ENCODE measurements at regions not wholly inside any gene's neighbourhood (a gene's known extent, or its start where the extent isn't known, plus 50 kb on each side); places are given as distances from the start of the nearest gene placed in this dataset.

DNA sequence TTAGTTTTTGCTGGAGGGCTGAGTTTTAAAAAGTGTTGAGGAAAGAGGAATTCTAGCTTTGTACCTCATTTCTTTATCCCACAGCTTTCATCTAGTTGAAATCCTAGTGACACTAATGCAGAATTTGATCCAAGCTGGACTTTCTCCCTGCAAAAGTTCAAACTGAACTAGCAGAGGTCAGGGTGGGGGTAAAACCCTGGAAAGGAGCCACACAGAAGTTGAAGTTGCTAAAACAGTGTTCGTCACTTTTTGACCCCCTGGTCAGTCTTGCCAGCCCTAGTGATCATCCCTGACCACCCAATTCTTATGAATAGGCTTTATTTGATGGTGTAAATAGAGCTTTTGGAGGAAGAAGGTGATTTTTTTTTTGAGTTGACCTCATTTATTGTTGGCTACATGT lies 390.4 kb downstream of the TMEM38B start:
- no peak overlapping the region for H3K27ac Mint-ChIP-seq
- H2BK12ac ChIP-seq (ENCODE audit: insufficient read length, low read depth, low read length) = no peak overlapping the region
- H3K79me2 ChIP-seq (ENCODE audit: insufficient read depth, low read length) = no peaks in the 10 kb centered on the region
- H2AK5ac ChIP-seq (ENCODE audit: insufficient read length, low read length) = no peak overlapping the region
- no peaks in the 10 kb centered on the region for H3K27me3 Mint-ChIP-seq (ENCODE audit: low read depth)
- no CpG with 5 or more reads among the region's 1 CpG for WGBS (ENCODE audit: extremely low coverage, insufficient read length, low lambda C conversion rate)
- H3K4me3 Mint-ChIP-seq = no peak overlapping the region
- H3K23me2 ChIP-seq (ENCODE audit: insufficient read length, low read depth, low read length, poor library complexity, severe bottlenecking) = no peaks in the 10 kb centered on the region
- no peak overlapping the region for H3K56ac ChIP-seq (ENCODE audit: insufficient read length, low read depth, low read length)
- no peak overlapping the region for H3K4me2 ChIP-seq (ENCODE audit: insufficient read depth, insufficient read length, low read length)
- H3K79me1 ChIP-seq (ENCODE audit: insufficient read depth, low read depth, low read length, poor library complexity, severe bottlenecking) = no peaks in the 10 kb centered on the region
- no peaks in the 10 kb centered on the region for H4K20me1 ChIP-seq (ENCODE audit: control insufficient read depth, insufficient read depth, insufficient read length)
- H3K36me3 Mint-ChIP-seq (ENCODE audit: insufficient read depth in 1 of 3, low read depth in 3 of 3) = no peaks in the 10 kb centered on the region; a peak in 1 of 7 replicates
- H3K9me3 ChIP-seq (ENCODE audit: control insufficient read depth, low read depth, low read length) = no peaks in the 10 kb centered on the region
- H3K4me1 ChIP-seq (ENCODE audit: insufficient read depth, low read length) = no peaks in the 10 kb centered on the region
- DNase-seq = no peak
- H2BK5ac ChIP-seq (ENCODE audit: insufficient read length, low read length) = no peak overlapping the region
- H3K14ac ChIP-seq (ENCODE audit: insufficient read depth, low read length) = no peak overlapping the region
- H3K4ac ChIP-seq (ENCODE audit: low read depth, low read length) = no peak overlapping the region
- H3K18ac ChIP-seq (ENCODE audit: insufficient read length, low read depth, low read length) = no peak overlapping the region
- H2BK120ac ChIP-seq (ENCODE audit: low read depth, low read length, poor library complexity, severe bottlenecking) = no peak overlapping the region
- no peak overlapping the region for H3K27ac ChIP-seq (ENCODE audit: insufficient read length, low read depth, low read length)
- no peak overlapping the region for H2BK20ac ChIP-seq (ENCODE audit: low read depth, low read length, poor library complexity, severe bottlenecking)
- H3K4me1 Mint-ChIP-seq = no peaks in the 10 kb centered on the region
- H3T11ph ChIP-seq (ENCODE audit: low read length) = no peak overlapping the region
- H4K8ac ChIP-seq (replicated peaks; ENCODE audit: insufficient read length, low read depth, low read length) = no peak overlapping the region
- H3K27me3 ChIP-seq (ENCODE audit: insufficient read depth, low read length) = no peaks in the 10 kb centered on the region
- H3K9ac ChIP-seq (ENCODE audit: extremely low read depth, insufficient read length, low read length) = no peak overlapping the region
- H3K9me3 Mint-ChIP-seq = no peaks in the 10 kb centered on the region
- H4K91ac ChIP-seq (ENCODE audit: insufficient read length, low read depth, low read length) = no peak overlapping the region
- H2BK15ac ChIP-seq (ENCODE audit: low read depth, low read length) = no peak overlapping the region
- no peak overlapping the region for H2AFZ ChIP-seq (ENCODE audit: low read length)
- TF ChIP-seq, protein P1, sequence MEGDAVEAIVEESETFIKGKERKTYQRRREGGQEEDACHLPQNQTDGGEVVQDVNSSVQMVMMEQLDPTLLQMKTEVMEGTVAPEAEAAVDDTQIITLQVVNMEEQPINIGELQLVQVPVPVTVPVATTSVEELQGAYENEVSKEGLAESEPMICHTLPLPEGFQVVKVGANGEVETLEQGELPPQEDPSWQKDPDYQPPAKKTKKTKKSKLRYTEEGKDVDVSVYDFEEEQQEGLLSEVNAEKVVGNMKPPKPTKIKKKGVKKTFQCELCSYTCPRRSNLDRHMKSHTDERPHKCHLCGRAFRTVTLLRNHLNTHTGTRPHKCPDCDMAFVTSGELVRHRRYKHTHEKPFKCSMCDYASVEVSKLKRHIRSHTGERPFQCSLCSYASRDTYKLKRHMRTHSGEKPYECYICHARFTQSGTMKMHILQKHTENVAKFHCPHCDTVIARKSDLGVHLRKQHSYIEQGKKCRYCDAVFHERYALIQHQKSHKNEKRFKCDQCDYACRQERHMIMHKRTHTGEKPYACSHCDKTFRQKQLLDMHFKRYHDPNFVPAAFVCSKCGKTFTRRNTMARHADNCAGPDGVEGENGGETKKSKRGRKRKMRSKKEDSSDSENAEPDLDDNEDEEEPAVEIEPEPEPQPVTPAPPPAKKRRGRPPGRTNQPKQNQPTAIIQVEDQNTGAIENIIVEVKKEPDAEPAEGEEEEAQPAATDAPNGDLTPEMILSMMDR (conservative IDR thresholded peaks at IDR 0.05) = no peak
- no peak overlapping the region for H4K5ac ChIP-seq (ENCODE audit: insufficient read length, low read depth, low read length)
- no peak overlapping the region for H3K23ac ChIP-seq (ENCODE audit: insufficient read length, low read depth, low read length)

Measured in H9 (cell line).